ENCODE measurements at regions not wholly inside any gene's neighbourhood (a gene's known extent, or its start where the extent isn't known, plus 50 kb on each side); places are given as distances from the start of the nearest gene placed in this dataset.

DNA sequence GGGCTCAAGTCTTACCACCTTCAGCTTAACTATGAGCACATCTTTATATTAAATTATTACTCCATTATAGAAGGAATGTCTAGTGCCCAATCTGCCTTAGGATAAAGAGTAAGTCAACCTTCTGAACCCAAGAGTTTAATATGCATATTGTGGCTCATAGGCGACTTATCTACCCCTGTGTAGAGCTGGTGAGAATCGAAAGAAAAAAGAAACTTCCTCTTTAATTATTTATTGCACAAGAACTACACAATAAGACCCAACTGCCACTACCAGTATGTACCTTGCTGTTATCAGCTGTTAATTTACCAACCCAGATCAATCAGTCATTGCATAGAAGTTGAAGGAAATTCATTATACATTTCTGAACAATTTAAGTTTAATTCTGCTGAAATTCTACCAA, 329.1 kb upstream of the SLC24A2 start:
- no peak for DNase-seq (ENCODE audit: low read depth)

DNA sequence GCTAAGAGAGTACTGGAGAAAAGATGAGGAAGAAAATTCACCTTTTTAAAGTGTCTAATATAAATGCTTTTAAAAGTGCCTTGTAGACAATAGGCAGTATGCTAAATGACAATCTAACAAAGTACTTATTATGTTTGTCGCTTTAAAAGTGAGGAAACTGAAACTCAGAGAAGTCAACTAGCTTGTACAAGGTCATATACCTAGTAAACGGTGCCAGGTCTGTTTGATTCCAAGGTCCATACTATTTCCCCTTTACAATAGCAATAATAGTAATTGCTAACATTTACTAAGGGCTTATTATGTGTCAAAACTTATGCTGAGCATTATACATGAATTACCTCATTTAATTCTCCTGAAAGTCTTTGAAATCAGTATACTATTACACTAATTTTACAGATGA, 328.6 kb upstream of the SLC24A2 start:
- DNase-seq (ENCODE audit: low read depth), result no peak

DNA sequence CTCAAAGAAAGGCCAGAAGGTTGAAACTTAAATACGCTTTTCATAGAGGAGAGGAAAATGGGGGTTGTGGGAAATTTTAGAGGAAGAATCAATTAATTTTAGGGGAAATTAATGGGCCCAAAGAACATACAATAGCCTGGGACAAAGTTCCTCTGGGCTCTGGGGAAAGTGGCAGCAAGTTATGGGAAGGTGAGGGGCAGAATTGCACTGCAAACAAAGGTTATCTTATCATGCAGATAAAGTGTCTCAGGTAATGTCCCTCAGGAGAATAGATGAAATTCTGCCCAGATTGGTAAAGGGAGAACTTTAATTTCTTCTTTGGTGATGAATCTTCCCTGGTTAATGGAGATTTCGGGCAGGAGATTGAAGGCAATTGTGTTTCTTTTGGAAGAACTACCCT, 326.1 kb upstream of the SLC24A2 start:
- no peak for DNase-seq (ENCODE audit: low read depth)

DNA sequence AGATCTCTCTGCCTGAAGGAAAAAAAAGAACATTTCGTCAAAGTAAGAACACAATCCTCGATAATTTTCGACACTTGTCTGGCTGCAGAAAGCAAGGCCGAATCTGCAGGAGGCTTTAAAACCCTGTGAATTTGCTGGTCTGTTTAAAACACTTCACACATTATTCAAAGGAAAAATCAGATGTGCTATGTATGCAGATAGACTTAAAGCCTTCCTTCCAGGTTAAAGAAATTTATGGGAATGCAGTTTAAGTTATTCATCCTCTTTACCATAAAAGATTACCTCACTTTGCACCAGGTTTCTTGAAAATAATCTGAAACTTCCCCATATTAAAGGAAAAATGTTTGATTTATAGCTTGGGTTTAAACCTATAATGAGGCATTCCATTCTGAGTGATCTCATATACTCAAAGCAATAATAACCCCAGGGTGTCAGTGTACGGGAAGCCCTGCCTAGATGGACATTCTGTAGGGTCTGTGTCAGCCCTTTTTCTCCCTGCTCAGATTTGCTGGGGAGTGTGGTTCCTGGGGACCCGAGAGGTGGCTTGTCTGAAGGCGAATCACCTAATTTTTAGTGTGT, 323.5 kb upstream of the SLC24A2 start:
- no peak for DNase-seq (ENCODE audit: low read depth)

DNA sequence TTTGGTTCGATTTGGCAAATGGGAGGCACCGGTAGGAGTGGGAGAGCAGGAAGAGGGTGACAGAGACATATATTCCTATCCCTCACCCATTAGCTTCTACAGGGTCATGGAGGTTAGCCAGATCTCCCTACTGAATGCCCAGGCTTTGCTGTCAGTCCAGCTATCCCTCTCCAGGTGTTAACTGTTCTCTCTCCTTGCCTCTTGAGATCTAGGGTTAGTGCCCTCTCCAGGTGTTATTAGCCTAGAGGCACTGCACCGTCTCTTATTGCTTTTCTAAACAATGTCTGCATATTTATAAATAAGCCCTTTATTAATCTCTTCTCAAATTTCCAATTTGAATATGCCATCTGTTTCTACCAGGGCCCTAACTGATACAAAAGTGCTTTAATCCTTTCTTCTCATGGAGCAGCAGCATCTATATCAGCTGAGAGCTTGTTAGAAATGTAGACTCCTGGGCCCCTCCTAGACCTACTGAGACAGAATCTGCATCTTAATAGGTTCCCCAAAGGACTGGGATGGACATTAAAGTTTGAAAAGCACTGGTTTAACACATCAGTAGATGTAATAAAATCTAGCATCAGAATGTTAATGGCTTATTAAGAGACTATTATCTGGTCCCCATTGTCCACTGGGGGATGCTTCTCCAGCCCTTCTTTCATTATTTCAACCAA, 322.5 kb upstream of the SLC24A2 start:
- no peak for DNase-seq (ENCODE audit: low read depth)

DNA sequence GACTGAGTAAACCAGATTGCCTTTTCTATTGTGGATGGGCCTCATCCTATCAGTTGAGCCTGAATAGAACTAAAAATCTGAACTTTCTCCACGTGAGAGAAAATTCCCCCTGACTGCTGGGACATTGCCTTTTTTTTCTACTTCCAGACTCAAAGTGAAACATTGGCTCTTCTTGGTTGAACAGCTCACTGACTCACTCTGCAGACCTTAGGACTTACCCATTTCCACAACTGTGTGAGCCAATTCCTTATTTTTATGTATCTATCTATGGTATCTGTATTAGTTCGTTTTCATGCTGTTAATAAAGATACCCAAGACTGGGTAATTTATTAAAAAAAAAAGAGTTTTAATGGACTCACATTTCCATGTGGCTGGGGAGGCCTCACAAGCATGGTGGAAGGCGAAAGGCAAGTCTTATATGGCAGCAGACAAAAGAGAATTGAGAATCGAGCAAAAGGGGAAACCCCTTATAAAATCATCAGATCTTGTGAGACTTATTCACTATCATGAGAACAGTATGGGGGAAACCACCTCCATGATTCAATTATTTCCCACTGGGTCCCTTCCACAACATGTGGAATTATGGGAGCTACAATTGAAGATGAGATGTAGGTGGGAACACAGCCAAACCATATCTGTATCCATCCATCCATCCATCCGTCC, 306.7 kb upstream of the SLC24A2 start:
- no peak for DNase-seq (ENCODE audit: low read depth)

DNA sequence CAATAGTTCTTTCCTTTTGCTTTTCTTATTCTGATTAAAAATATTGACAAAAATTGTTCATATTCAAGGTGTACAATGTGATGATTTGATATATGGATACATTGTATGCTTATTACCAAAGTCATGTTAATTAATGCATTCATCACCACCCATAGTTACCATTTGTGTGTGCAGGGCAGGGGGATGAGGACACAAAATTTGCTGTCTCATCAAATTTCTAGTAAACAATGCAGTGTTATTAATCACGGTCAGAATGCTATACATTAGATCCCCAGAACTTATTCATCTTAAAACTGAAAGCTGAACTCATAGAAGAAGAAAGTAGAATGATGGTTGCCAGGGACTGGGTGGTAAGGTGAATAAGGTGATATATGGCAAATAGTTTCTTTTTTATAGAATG, 303.7 kb upstream of the SLC24A2 start:
- DNase-seq (ENCODE audit: low read depth), result no peak

DNA sequence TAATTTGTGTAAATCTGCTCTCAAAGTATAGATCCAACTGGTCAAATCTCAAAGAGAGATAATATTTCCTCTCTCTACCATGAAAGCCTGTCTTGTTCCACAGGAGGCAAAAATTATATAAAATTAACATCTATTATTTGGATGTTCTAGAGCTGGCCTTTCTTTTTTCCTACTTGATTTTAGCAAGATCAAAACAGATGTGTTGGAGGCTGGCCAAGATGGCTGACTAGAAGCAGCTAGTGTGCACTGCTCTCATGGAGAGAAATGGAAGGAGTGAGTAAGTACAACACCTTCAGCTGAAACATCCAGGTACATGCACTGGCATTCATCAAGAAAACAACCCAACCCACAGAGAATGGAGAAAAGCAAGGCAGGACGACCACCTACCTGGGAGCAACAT, 298.6 kb upstream of the SLC24A2 start:
- DNase-seq (ENCODE audit: low read depth), result no peak

DNA sequence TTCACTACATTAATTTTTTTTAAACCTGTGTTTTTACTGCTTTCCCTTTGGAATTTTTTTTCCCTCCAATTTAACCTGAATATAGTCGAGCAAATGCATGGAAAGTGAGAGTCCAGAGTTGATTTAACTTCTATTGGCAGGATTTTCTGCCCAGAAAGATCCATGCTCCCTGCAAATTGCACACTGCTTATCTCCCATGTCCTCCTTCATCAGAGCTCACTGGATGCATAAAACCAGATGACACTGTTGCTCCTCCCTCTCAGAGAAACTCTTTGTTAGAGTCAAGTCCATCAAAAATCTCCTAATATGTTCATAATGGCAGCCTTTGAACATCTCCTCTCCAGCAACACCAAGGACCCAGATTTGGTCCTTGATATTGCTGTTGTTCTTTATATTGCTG, 297.0 kb upstream of the SLC24A2 start:
- no peak for DNase-seq (ENCODE audit: low read depth)

DNA sequence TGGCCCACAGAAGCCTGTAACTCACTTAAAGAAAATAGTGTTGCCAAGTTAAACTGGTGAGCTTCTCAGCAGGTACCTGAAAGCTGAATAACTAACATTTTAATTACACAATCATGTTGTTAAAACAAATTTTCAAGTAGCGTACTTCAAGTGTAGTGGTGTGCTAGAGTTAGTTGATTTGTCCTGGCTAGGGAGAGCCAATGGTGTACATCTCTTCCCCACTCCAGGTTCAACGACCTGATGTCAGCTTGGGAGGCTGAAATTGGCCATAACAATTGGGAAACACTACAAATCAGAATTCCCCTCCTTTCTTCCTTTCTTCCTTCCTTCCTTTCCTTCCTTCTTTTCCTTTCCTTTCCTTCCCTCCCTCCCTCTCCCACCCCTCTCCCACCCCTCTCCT, 295.3 kb upstream of the SLC24A2 start:
- no peak for DNase-seq (ENCODE audit: low read depth)

DNA sequence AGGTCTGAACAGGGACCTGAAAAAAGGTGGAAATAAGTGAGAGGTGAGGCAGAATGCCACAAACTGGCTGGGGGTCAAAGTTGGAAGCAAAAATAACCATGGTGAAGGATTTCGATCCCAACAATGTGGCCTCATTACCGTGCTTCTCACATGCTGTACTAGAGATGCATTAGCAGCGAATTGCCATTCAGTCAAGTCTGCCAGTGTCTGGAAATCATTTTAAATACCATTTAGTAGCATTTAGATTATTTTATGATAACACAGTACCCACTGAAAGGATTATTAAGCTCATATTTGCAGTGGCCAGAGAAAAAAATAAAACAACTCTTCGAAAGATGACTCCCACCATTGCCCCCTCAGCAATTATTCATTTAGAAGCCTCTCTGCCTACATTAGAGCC, 294.6 kb upstream of the SLC24A2 start:
- no peak for DNase-seq (ENCODE audit: low read depth)

DNA sequence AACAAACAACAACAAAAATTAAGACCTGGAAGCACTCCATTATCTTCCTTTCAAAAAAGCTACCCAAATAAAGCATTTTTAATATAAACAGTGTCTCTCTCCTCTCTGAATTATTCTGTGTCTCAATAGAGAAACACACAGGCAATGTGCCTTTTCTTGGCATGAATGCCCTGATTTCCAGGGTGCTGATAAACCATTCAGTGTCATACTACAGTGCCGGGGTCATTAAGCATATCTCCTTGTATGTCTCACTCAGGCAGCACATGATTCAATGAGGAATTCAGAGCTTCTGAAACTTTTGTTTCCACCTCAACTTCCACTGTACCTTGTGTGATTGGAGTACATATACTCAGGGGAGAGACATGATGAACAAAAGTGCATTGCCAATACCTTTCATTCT, 294.0 kb upstream of the SLC24A2 start:
- no peak for DNase-seq (ENCODE audit: low read depth)

DNA sequence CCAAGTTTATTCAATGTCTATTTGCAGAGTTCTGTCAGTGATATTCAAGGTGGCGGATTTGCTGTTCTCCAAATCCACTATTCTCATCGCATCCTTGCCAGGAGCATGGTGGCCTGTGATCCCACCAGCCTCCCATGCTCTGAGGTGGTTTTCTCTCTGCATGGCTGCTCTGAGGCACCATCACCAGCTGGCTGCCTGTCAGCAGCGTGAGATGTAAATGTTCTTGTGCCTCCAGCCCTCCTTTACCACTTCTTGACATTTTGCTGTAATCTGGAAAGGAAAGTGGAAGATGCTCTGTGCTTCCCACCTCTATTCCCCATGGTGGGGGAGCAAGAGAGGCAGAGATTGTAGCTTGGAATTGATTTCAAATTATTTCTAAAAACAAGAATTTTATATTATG, 293.6 kb upstream of the SLC24A2 start:
- DNase-seq (ENCODE audit: low read depth), result no peak

DNA sequence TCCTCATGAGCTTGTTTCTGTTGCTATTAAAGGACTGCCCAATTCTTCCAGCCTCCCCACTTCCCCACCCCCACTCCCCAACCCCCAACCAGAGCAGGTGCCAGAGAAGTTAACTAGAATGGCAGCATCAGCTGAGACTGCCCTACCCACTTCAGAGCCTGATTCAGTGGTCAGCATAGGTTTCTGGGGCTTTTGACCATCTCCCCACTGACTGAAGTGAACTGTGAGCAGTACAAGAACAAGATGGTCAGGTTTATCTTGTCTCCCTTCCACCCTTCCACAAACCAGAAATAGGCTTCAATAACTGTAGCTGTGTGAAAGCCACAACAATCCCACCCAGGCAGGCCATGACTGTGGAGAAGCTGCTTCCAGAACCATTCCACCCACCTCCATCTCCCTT, 289.4 kb upstream of the SLC24A2 start:
- no peak for DNase-seq (ENCODE audit: low read depth)

DNA sequence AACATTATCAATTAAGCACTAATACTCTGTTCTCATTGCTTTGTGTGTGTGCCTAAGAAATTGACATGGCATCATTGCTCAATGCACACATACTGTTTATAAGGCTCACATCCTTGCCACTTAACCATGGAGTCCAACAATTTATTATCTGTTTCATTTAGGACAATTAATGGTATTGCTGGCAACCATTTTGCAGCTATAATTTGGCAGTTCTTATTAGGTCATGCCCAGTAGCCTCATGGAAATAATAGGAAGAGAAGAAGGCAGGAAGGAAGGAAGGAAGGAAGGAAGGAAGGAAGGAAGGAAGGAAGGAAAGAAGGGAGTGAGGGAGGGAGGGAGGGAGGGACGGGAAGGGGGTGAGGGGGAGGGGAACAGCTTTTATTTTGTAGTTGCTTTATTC, 285.5 kb upstream of the SLC24A2 start:
- DNase-seq (ENCODE audit: low read depth), result no peak

DNA sequence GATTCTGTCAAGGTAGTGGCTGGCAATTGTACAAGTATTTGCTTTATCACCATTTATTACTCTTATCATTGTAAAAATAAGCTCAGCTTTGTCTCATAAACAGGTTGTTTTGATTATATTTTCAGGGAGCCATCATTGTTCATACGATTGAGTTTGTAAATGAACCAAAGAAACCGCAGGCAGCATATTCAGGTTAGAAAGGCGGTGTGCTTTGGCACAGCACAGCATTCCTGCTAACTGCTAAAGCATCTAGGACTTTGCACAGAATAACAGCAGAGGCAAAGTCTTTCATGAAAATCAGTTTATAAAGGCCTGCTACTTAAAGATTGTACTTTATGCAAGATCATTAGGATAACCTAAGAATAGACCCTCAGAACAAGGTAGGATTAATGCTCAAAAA, 281.5 kb upstream of the SLC24A2 start:
- DNase-seq (ENCODE audit: low read depth), result no peak

DNA sequence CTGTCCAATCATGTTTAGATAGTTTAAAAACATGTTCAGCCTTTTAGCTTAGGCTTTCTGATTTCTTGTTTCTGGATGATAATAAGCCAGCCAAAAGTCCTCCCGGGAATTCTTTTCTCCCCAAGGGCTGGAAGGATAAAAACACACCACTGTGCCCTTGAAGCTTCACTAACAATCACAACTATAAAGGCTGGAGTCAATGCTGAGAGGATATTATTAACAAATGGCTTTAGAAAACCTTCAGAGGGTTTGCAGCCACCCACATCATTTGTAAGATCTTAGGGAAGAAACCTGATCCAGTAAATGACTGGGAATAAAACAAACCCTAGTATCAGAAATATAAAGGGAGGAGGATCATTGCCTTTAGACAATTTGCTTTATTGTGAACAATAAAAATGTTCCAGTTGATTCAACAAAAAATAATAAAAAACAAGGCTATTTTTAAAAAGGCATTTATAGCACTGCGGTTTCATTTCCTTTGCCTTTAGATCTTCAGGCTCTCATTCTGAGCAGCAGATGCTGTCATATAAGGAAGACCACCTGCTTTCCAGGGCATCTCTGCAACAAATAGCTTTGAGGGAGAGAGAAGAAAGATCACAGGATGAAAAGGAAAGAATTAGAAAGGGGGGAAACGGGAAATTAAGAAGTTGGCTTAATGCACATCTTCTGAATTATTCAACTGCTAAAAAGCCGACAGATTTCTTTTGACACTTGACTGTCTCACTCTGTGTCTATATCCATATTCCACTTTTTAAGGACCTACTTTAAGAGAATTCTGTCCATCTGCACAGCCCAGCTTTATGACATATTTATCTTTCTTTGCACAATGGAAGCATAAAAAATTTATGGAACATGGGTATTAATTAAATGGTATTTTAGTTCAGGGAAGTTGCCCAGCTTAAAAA, 277.2 kb upstream of the SLC24A2 start:
- DNase-seq (ENCODE audit: low read depth), result no peak

DNA sequence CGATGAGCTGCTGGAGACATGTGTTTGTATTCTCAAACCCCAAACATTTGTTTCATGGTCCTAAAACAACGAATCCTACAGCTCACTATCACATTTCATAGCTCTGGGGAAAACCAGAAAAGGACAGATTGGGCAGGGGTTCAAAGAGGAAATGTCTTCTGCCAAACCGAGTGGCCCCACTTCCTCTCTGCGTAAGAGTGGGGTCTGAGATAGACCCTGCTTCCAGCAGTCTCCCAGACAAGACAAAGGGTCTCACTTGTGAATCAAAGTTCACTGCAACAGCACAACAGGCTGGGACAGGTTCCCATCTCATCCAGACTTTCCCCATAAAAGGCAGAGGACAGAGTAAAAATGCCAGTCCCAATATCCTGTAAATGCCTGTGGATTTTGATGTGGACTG, 276.2 kb upstream of the SLC24A2 start:
- no peak for DNase-seq (ENCODE audit: low read depth)

DNA sequence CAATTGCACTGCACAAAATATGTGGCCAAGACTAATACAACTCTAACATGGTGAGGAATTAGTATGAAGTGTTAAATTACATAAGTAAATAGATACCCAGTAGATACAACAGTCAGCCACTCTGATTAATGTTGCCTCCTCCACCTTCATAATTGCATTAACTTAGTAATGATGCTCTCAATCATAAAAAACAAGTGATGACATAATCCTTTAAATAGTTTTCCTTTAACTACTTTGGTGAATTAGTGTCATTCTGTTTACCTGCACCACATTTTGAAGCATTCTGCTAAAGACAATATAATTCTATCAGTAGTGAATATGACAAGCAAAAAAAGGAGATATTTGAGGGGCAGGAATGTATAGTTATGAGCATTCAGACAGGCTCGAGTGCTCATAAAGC, 265.9 kb upstream of the SLC24A2 start:
- no peak for DNase-seq (ENCODE audit: low read depth)

DNA sequence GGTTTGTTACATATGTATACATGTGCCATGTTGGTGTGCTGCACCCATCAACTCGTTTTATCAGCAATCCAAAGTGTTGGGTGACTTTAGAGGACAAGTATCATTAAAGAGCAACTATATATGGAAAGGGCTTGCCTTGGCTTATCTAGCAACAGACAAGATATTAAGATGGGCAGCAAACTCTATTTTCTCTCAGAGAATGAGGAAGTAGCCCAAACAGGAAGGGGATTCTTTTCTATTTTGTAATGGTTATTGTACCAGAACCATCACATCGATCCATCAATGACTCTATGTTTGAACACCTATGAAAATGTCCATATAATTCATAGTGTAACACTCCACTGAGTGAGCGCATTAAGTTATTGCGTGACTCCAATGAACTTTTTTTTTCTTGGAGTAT, 260.1 kb upstream of the SLC24A2 start:
- DNase-seq (ENCODE audit: low read depth), result no peak

DNA sequence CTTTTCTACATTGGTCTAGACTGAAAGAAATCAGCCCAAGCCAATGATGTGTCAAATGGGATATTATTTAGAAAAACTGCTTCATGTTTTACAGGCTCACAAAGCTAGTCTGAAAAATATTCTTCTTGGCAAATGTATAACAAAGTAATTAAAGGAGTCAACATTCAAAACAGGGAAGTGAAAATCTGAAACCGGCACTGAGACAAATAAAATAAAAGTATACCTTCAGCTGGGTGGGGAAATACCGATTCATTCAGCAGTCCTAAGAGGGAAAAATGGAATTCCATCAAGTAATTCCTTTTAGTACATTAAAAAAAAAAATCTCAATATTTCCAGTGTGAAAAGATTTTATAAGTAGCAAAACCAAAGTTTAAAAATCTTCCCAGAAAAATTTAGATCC, 259.6 kb upstream of the SLC24A2 start:
- DNase-seq (ENCODE audit: low read depth), result no peak

DNA sequence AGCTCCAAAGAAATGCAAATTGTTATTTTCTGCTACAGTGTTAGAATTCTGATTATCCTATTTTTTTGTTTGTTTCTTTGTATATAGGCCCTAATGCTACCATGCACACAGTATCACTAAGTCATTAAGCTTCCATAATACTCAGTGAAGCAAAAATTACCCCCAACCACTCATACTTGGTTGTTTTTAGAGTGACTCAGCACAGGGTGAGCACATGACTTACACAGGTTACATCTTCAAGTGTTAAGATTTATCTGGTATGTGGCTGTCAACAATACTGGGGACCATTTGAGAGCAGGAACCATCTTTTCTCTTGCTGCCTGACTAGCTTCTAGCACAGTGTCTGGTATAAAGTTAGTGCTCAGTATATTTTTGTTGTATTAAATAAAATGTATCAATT, 255.8 kb upstream of the SLC24A2 start:
- no peak for DNase-seq (ENCODE audit: low read depth)

DNA sequence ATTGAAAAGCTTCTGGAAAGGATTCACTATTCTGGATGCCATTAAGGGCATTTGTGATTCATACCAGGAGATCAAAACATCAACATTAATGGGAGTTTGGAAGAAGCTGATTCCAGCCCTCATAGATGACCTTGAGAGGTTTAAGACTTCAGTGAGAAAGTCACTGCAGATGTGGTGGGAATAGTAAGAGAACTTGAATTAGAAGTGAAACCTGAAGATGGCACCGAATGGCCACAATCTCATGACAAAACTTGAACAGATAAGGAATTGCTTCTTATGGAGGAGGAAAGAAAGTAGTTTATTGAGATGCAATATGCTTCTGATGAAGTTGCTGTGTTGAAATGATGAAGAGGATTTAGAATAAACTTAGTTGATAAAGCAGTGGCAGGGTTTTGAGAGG, 254.6 kb upstream of the SLC24A2 start:
- DNase-seq (ENCODE audit: low read depth), result no peak
